Activated CD4-positive, alpha-beta T cell treated with anti-CD3 and anti-CD28 coated beads for 36 hours (primary cell): ENCODE measurements at regions not wholly inside any gene's neighbourhood (a gene's known extent, or its start where the extent isn't known, plus 50 kb on each side); places are given as distances from the start of the nearest gene placed in this dataset.

Experiments
- ATAC-seq: fragments of 200-7000 bp; cut with Tn5 transposase; one replicate; pipeline ENCODE4 v1.10.0; 2021; ENCODE audit warnings: mild to moderate bottlenecking, moderate library complexity
- CTCF ChIA-PET: fragments of 350-600 bp; sonication (Branson Sonifier 250); formaldehyde crosslinking; loops from one replicate; lab custom pipeline; 2021; ENCODE audit warnings: antibody characterized with exemption; lab: Charles Lee
- POLR2A ChIA-PET: fragments of 350-600 bp; sonication (Branson Sonifier 250); formaldehyde crosslinking; loops from one replicate; lab custom pipeline; 2021; ENCODE audit warnings: antibody characterized with exemption, inconsistent platforms; lab: Charles Lee
- DNase-seq: peaks from one replicate; pipeline ENCODE4 v3.0.0-alpha.2; 2020
- H3K27ac Mint-ChIP-seq: one replicate; pipeline ENCODE4 v1.8.0; 2021; ENCODE audit warnings: mixed read lengths
- H3K27me3 Mint-ChIP-seq: one replicate; pipeline ENCODE4 v1.8.0; 2021; ENCODE audit warnings: mixed read lengths
- H3K36me3 Mint-ChIP-seq: one replicate; pipeline ENCODE4 v1.8.0; 2021; ENCODE audit warnings: low read depth, mixed read lengths
- H3K4me1 Mint-ChIP-seq: one replicate; pipeline ENCODE4 v1.8.0; 2021; ENCODE audit warnings: mixed read lengths
- H3K4me3 Mint-ChIP-seq: one replicate; pipeline ENCODE4 v1.8.0; 2021; ENCODE audit warnings: mild to moderate bottlenecking, moderate library complexity, mixed read lengths
- H3K9me3 Mint-ChIP-seq: one replicate; pipeline ENCODE4 v1.8.0; 2021; ENCODE audit warnings: low read depth, mixed read lengths
- intact Hi-C, 2 experiments: fragments of 100-400 bp; cut with DNase I in 1 of 2; cut with micrococcal nuclease in 1 of 2; formaldehyde crosslinking; loops; one replicate each; pipeline versions ENCODE4 v1.14.2 to v1.15.1; 2022 to 2024; cut with DNase I, micrococcal nuclease

GRCh38 chrY:14473320-14473719 is 51.0 kb upstream of the NLGN4Y start:
- no peaks in the 10 kb centered on the region for H3K9me3 Mint-ChIP-seq
- CTCF ChIA-PET = no interaction called here
- no peak for ATAC-seq
- H3K36me3 Mint-ChIP-seq = no peaks in the 10 kb centered on the region
- no peaks in the 10 kb centered on the region for H3K27me3 Mint-ChIP-seq
- no peak for DNase-seq
- H3K27ac Mint-ChIP-seq = no peak overlapping the region
- H3K4me1 Mint-ChIP-seq = no peaks in the 10 kb centered on the region
- intact Hi-C loops = no loop called here
- POLR2A ChIA-PET = no interaction called here
- H3K4me3 Mint-ChIP-seq = no peak overlapping the region
